K562 (cell line): ENCODE measurements at regions not wholly inside any gene's neighbourhood (a gene's known extent, or its start where the extent isn't known, plus 50 kb on each side); places are given as distances from the start of the nearest gene placed in this dataset.
A peak's percentile ranks its signal among the peaks of the same experiment; 100 is the strongest.

Experiments used
- ATAC-seq: fragments of 200-7000 bp; cut with Tn5 transposase; 3 replicates; pipeline ENCODE4 v1.9.1; 2020; ENCODE audit warnings: moderate library complexity
- BruUV-seq: library from RNA; stranded (reverse); fragments of 400-500 nt; replicated peaks from 2 replicates; lab custom pipeline; 2021; lab: Mats Ljungman, UMichigan
- CTCF ChIA-PET: fragments of 300-600 bp; formaldehyde crosslinking; extraction: SDS; loops from one replicate; lab custom pipeline; 2021; ENCODE audit warnings: low intra/inter-chr PET ratio; lab: Yijun Ruan, JAX
- POLR2A ChIA-PET: fragments of 300-600, 350-650 bp; sonication (Branson Sonifier 250); formaldehyde crosslinking; extraction: SDS; loops from one replicate; lab custom pipeline; 2021; ENCODE audit warnings: antibody characterized with exemption, inconsistent platforms; lab: Yijun Ruan, JAX
- DNase-seq, 4 experiments: peaks; one replicate each; pipeline versions ENCODE4 v3.0.0 to v3.0.0-alpha.2; 2011 to 2018; ENCODE audit warnings: low spot score in 3 of 4, mixed read lengths in 3 of 4; ENCODE audit errors: extremely low read depth in 1 of 4
- FAIRE-seq: peaks from 2 replicates; lab custom pipeline; 2011; peaks lifted over from hg19 to GRCh38; lab: Jason Lieb, UNC
- H2AFZ ChIP-seq: 2 replicates; pipeline ENCODE4 v1.6.0; 2011; ENCODE audit warnings: low read depth, low read length, control low read depth, inconsistent platforms
- H3K27ac ChIP-seq: fragments of 200-600 bp; 3 replicates; pipeline ENCODE4 v1.8.0; 2011; ENCODE audit warnings: low read depth, mild to moderate bottlenecking, control low read depth, inconsistent platforms, low read length, moderate library complexity, mixed read lengths; ENCODE audit errors: extremely low read depth
- H3K27me3 ChIP-seq, 2 experiments: fragments of 300-600 bp in 1 of 2; 2 replicates in 1 of 2; 3 replicates in 1 of 2; pipeline versions ENCODE4 v1.6.0 to v1.8.0; 2011; ENCODE audit warnings: inconsistent platforms in 2 of 2, low read length in 2 of 2, mild to moderate bottlenecking in 1 of 2, mixed read lengths in 1 of 2, moderate library complexity in 1 of 2; ENCODE audit not compliant: control insufficient read depth in 2 of 2, insufficient read depth in 2 of 2
- H3K36me3 ChIP-seq: fragments of 300-600 bp; 3 replicates; pipeline ENCODE4 v1.8.0; 2011; ENCODE audit warnings: mild to moderate bottlenecking, low read length, inconsistent platforms; ENCODE audit not compliant: control insufficient read depth, insufficient read depth
- H3K4me1 ChIP-seq, 2 experiments: fragments of 200-600 bp in 1 of 2; replicated peaks in 1 of 2; 2 replicates in 1 of 2; 3 replicates in 1 of 2; pipeline versions ENCODE4 v1.5.1 to v1.8.0; 2011; ENCODE audit warnings: inconsistent platforms in 2 of 2, low read length in 2 of 2, mild to moderate bottlenecking in 1 of 2, mixed read lengths in 1 of 2, moderate library complexity in 1 of 2; ENCODE audit not compliant: control insufficient read depth in 2 of 2, insufficient read depth in 2 of 2
- H3K4me2 ChIP-seq: 2 replicates; pipeline ENCODE4 v1.6.1; 2011; ENCODE audit warnings: low read length, control low read depth, inconsistent platforms, mixed read lengths; ENCODE audit not compliant: insufficient read depth
- H3K4me3 ChIP-seq: fragments of 200-600 bp; sonication (generic), shearing (Covaris generic); 2 replicates; pipeline ENCODE4 v1.5.1; 2016; ENCODE audit warnings: control low read depth, inconsistent platforms
- H3K79me2 ChIP-seq: fragments of 200-600 bp; 3 replicates; pipeline ENCODE4 v1.8.0; 2011; ENCODE audit warnings: low read length, inconsistent platforms; ENCODE audit not compliant: control insufficient read depth, insufficient read depth
- H3K9ac ChIP-seq, 2 experiments: 2 replicates each; pipeline versions ENCODE4 v1.6.0 to v1.6.1; 2011; ENCODE audit warnings: low read depth in 2 of 2, low read length in 2 of 2, control low read depth in 1 of 2, inconsistent platforms in 1 of 2, mild to moderate bottlenecking in 1 of 2, mixed read lengths in 1 of 2; ENCODE audit not compliant: insufficient read depth in 1 of 2
- H3K9me1 ChIP-seq: one replicate; pipeline ENCODE4 v1.6.0; 2011; ENCODE audit warnings: inconsistent platforms, mild to moderate bottlenecking, low read length, moderate library complexity; ENCODE audit not compliant: control insufficient read depth, insufficient read depth
- H3K9me3 ChIP-seq: replicated peaks from 2 replicates; pipeline ENCODE4 v1.5.1; 2011; ENCODE audit warnings: low read depth, low read length, inconsistent platforms; ENCODE audit not compliant: control insufficient read depth, insufficient read depth
- H4K20me1 ChIP-seq: replicated peaks from 2 replicates; pipeline ENCODE4 v1.6.1; 2011; ENCODE audit warnings: low read length, inconsistent platforms, mixed read lengths; ENCODE audit not compliant: control insufficient read depth, insufficient read depth
- CTBP1 ChIP-seq: fragments of 450-650 bp; IDR thresholded peaks from 2 replicates; pipeline ENCODE4 v1.6.1; 2016; ENCODE audit warnings: borderline replicate concordance
- FOSL1 ChIP-seq: fragments of 200-800 bp; sonication (Bioruptor generic); conservative IDR thresholded peaks from 2 replicates; pipeline ENCODE4 v1.6.1; 2016; ENCODE audit warnings: missing genetic modification characterization, missing compliant biosample characterization
- MAFG ChIP-seq: fragments of 450-650 bp; conservative IDR thresholded peaks from 2 replicates; pipeline ENCODE4 v1.6.1; 2016; ENCODE audit warnings: missing genetic modification characterization, missing compliant biosample characterization
- REST ChIP-seq, 2 experiments: fragments of 450-650 bp; formaldehyde crosslinking in 1 of 2; IDR thresholded peaks; 2 replicates each; pipeline versions ENCODE4 v1.4.0 to v1.6.1; 2014 to 2020; ENCODE audit warnings: mild to moderate bottlenecking in 2 of 2, borderline replicate concordance in 1 of 2, low read depth in 1 of 2
- RFX1 ChIP-seq: fragments of 450-650 bp; IDR thresholded peaks from 2 replicates; pipeline ENCODE4 v1.6.1; 2016; ENCODE audit warnings: mild to moderate bottlenecking, moderate library complexity
- SMARCC2 ChIP-seq: fragments of 450-650 bp; IDR thresholded peaks from 2 replicates; pipeline ENCODE4 v1.6.1; 2017; ENCODE audit warnings: antibody characterized with exemption, moderate library complexity, mild to moderate bottlenecking, low read depth
- TCF3 ChIP-seq: sonication (generic); formaldehyde crosslinking; IDR thresholded peaks from 2 replicates; pipeline ENCODE4 v1.4.0; 2020; ENCODE audit warnings: mild to moderate bottlenecking, missing genetic modification reagents
- ZBTB17 ChIP-seq: fragments of 450-650 bp; formaldehyde crosslinking; IDR thresholded peaks from 2 replicates; pipeline ENCODE4 v1.4.0; 2020; ENCODE audit warnings: mild to moderate bottlenecking
- ZNF121 ChIP-seq: sonication (generic); formaldehyde crosslinking; conservative IDR thresholded peaks from 2 replicates; pipeline ENCODE4 v1.8.0; 2022; ENCODE audit warnings: missing genetic modification reagents
- ZNF785 ChIP-seq: fragments of 250-450 bp; sonication (Bioruptor Pico); IDR thresholded peaks from 2 replicates; pipeline ENCODE4 v1.4.0; 2020; ENCODE audit warnings: mild to moderate bottlenecking
- WGBS: fragments of 100-300 bp; shearing (Covaris generic); methylation state at CpG from one replicate; pipeline ENCODE4 v1.1.6; 2016; ENCODE audit warnings: low coverage, mixed read lengths; ENCODE audit not compliant: insufficient coverage; ENCODE audit errors: missing lambda C conversion rate; 5-methylcytosine and 5-hydroxymethylcytosine counted together
- in situ Hi-C: fragments of 300-500 bp; cut with MboI; formaldehyde crosslinking; loops from 4 replicates; pipeline ENCODE4 v1.15.0; 2018; ENCODE audit warnings: inconsistent platforms, mixed read lengths
- intact Hi-C: fragments of 100-400 bp; cut with micrococcal nuclease; formaldehyde crosslinking; loops from 2 replicates; pipeline ENCODE4 v1.14.2; 2022

DNA sequence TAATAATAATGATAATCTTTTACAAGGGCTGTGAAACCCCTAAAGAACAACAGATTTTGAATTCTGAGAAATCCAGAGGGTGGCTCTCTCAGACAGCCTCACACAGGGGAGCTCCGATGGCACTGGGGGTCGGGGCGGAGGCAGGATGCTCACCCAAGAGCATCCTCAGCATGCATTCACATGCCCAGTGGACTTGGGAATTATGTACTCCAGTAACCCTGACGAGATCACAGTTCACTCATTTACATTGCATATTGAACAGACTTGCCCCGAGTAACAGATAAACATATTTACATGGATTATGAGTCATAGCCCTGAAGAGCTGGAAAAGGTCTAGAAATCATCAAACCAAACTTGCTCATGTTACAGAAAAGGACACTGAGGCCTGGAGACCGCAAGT is 482.7 kb upstream of the JARID2 start:
- ChIA-PET POLR2A (no interaction called here), CTCF (no interaction called here)
- H3K4me1 ChIP-seq, result peaks cover 3 to 33% of the 10 kb centered on the region in 2 experiments; a peak in 4 of 5 replicates
- H3K27me3 ChIP-seq, result no peaks in the 10 kb centered on the region
- in situ Hi-C loops (no loop called here), intact Hi-C loops (no loop called here)
- H3K9me3 ChIP-seq, result no peaks in the 10 kb centered on the region
- BruUV-seq, result no TSS peak
- no peak overlapping the region for H3K4me3 ChIP-seq
- no peak overlapping the region for H2AFZ ChIP-seq
- DNase-seq (peak in 2 of 4 experiments; percentile 22 to 43), ATAC-seq (no peak; the same call in 2 of the 3 replicates), FAIRE-seq (no peak)
- peak overlapping the region; percentile 22; the same call in 1 of the 3 replicates for H3K27ac ChIP-seq
- no peaks in the 10 kb centered on the region for H3K36me3 ChIP-seq
- no peaks in the 10 kb centered on the region for H3K79me2 ChIP-seq
- no peaks in the 10 kb centered on the region for H3K9me1 ChIP-seq
- H3K9ac ChIP-seq, result no peak overlapping the region
- WGBS, result 34% methylated on average over 6 of the region's 6 CpGs
- peak overlapping the region; percentile 53 for H3K4me2 ChIP-seq
- H4K20me1 ChIP-seq, result no peaks in the 10 kb centered on the region
- TF ChIP-seq CTBP1 (no peak), ZNF785 (CRISPR knock-in tag) (no peak), MAFG (tag) (no peak), TCF3 (CRISPR knock-in tag) (0 out of 2 replicates have a peak, but pooled peaks have one; percentile 16), RFX1 (no peak), REST (IDR thresholded peaks at IDR 0.05; ENCODE audit: borderline replicate concordance) (no peak), REST (CRISPR knock-in tag; IDR thresholded peaks at IDR 0.05; ENCODE audit: low read depth) (no peak), ZBTB17 (CRISPR knock-in tag) (no peak), SMARCC2 (peak; percentile 45; the same call in 1 of the 2 replicates), ZNF121 (CRISPR knock-in tag) (no peak), FOSL1 (tag) (peak; percentile 86)
